GM19438 (cell line): ENCODE measurements at regions not wholly inside any gene's neighbourhood (a gene's known extent, or its start where the extent isn't known, plus 50 kb on each side); places are given as distances from the start of the nearest gene placed in this dataset.

Experiments used
- ATAC-seq: cut with Tn5 transposase; IDR thresholded peaks from one replicate; pipeline ENCODE4 v1.9.1; 2021; ENCODE audit warnings: low read depth; ENCODE audit not compliant: unreplicated experiment

DNA sequence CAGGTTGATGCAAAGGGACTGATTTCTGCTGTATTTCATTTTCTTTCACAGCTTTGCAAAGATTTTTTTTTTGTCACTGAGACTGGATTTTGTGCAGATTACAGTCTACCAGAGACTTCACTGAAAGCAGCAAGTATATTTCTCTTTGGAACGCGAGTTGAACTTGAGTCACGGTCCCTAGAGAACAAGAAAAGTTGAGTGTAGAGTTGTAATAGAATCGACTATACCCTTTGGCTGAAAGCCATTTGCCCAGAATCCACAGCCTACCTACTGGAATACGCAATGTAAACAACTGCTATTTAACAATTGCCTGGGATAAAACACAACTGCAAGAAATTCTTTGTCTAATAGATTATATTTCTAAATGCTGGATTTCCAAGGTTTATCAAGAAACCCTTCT is 520.6 kb downstream of the HDGFL1 start:
- no peak for ATAC-seq

DNA sequence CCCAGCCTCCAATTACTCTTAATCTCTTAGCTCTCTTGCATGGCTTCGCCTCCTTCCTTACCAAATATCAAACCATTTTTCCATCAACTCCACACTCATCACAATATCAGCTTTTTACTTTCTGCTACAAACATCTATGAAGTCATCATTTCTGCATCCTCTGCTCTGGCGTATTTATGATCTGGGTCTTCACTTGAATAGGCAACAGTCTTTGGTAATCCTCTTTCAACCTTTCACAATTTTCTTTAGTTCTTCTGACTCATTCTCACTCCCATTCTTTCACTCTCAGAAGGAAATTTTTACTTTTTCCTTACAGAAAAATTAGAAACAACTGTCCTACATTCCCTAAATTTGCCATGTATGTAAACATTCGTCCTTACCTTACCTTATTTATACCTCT is 522.4 kb downstream of the HDGFL1 start:
- ATAC-seq, result no peak

GRCh38 chr6:23096876-23097275 is 527.5 kb downstream of the HDGFL1 start:
- no peak for ATAC-seq

DNA sequence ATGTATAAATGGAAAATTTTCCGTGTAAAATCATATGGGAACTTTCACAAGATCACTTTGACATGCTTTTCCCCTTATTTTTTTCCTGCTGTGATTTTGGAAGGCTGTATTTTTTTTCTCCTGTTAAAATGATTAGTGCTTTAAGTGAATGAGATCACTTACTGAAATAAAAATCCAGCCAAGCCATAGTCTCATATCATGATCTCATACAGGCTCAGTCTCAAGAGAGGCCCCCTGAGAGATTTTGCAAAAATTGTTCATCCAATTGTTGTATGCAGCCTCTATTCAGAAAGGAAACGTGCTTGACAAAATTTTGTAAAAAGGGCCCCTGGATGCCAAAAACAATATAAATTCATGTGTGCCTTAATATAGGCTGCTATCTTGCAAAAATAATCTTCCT is 528.2 kb downstream of the HDGFL1 start:
- no peak for ATAC-seq

- no peak for ATAC-seq
Measured at GRCh38 chr6:23106951-23107350, 537.6 kb downstream of the HDGFL1 start.

DNA sequence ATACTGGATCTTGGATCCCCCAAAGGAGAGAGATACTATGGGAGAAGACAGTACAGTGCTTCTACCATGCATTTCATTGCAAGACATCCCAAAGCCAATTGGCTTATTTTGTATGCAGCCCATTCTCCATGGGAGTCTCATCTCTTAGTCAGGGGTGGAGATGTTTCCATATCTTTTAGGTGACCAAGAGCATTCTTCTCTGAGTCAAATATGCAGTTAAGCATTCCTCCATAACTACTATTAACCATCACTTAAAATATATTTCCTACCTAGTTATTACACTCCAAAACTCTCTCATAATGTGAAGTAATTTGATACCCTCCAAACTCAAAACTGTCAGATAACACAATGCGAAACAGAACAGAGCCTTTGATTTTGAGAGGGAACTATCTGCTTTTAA is 542.6 kb downstream of the HDGFL1 start:
- ATAC-seq, result no peak

- ATAC-seq, result no peak
Measured at GRCh38 chr6:23114812-23115504, 545.6 kb downstream of the HDGFL1 start.

- no peak for ATAC-seq
Measured at GRCh38 chr6:23137611-23138010, 568.2 kb downstream of the HDGFL1 start.

DNA sequence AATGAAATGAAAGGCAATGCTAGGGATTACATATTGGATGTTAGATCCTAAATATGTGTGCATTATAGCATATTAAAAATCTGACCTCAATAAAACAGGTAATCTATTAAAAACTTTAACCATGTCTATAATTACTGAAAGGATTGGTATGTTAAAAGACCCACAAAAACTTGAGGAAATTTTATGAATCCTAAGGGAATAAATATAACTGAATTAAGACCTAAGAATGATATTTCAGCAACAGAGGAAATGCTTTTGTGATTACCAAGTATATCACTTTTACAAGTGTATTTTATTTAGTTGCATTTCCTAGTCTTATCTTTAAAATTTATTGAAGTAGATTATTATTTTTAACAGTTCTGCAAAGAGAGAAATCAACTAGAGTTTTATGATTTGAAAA is 571.5 kb downstream of the HDGFL1 start:
- no peak for ATAC-seq

GRCh38 chr6:23145781-23146180 is 576.4 kb downstream of the HDGFL1 start:
- no peak for ATAC-seq

GRCh38 chr6:23154159-23154558 is 584.8 kb downstream of the HDGFL1 start:
- no peak for ATAC-seq

DNA sequence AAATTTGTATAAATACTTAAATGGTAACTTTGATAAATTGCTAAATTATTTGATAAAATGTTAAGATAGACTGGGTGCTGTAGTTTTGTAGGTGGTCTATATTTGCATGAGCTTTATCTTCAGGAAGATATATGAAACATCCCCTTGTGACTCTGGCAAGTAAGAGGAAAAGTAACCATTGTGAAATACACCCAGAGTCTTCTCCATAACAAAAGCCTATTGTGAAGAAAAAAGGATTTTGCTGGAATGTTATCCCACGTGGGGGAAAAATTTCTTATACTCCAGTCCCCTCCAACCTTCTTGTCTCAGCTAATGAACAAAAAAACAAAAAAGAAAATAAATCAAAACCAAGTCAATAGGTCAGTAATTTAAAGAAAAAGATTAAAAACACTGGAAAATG is 600.7 kb downstream of the HDGFL1 start:
- no peak for ATAC-seq

- ATAC-seq, result no peak
Measured at GRCh38 chr6:23173234-23173633, 603.9 kb downstream of the HDGFL1 start.

GRCh38 chr6:23174781-23175361 is 605.5 kb downstream of the HDGFL1 start:
- ATAC-seq, result no peak

GRCh38 chr6:23175391-23175790 is 606.0 kb downstream of the HDGFL1 start:
- ATAC-seq, result no peak

- no peak for ATAC-seq
Measured at GRCh38 chr6:23176471-23176870, 607.1 kb downstream of the HDGFL1 start.

GRCh38 chr6:23176883-23177282 is 607.5 kb downstream of the HDGFL1 start:
- ATAC-seq, result no peak

DNA sequence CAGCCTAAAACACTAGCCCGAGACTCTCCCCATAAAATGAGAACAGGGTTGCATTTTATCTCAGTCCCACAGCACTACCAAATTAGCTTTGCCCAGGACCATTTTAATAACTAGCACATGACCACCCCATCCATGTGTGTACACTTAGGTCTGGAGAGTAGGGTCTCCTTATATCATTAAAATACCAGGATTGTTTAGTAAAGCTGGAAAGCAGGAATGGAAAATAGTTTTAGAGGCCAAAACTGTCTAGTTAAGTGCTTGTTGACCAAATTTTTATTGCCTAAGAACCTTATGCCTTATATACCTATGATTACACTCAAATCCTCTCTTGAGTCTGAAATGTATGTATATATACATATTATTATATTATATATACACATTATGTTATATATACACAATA is 608.4 kb downstream of the HDGFL1 start:
- ATAC-seq, result no peak

- no peak for ATAC-seq
Measured at GRCh38 chr6:23179994-23180393, 610.6 kb downstream of the HDGFL1 start.

DNA sequence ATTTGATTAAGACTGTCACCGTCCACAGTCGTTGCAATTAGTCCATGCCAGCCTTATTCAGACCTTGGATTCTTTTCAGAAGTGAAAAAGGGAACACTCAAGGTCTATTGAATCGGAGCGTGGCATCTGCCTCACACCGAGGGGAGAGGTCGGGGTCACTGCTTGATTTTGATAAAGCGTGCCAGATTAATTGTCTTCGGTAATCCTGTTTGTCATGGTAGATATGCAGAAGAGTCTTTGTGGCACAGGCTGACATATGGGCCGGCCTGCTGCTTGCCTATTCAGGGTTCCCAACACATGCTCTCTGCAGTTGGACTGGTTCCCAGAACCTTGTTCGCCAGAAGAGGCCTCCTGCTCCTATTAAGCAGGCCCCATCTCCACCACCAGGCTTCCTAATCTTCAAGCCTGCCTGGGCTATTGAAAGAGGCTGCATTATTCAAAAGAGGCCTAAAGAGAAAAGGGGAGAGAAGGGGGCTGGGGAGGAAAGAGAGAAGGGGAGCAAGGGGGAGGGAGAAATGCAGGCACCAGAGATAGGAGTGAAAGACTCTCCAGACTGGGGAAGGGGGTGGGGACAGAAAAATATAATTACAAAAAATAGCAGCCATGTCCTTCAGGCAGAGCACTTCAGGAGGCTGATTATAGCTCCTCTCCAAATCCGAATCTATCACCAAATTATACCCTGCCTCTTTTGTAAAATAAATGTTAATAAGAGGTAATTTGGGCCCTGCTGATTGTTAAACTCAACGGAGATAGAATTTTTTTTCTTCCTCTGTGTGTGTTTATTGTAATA is 611.3 kb downstream of the HDGFL1 start:
- ATAC-seq, result no peak

GRCh38 chr6:23181356-23182110 is 612.2 kb downstream of the HDGFL1 start:
- ATAC-seq, result no peak
